Stimulated activated CD8-positive, alpha-beta memory T cell treated with anti-CD3 and anti-CD28 coated beads, Interleukin-7, amount 100 ng/mL, for 1 hour (primary cell): ENCODE measurements at regions not wholly inside any gene's neighbourhood (a gene's known extent, or its start where the extent isn't known, plus 50 kb on each side); places are given as distances from the start of the nearest gene placed in this dataset.

Experiments used
- DNase-seq, 2 donors: peaks; one replicate each; pipeline ENCODE4 v3.0.0-alpha.2; 2020; ENCODE audit warnings: low read depth in 2 of 2

DNA sequence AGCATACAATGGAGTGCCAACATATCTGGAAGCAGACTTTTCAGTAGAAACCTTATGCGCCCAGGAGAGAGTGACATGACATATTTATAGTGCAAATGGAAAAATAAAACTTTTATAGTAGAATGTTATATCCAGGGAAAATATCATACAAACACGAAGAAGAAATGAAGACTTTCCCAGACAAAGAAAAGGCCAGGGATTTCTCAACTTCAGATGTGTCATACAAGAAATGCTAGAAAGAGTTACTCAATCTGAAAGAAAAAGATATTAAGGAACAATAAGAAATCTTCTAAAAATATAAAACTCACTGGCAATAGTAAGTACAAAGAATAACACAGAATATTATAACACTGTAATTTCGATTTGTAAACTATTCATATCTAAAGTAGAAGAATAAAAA, 1269.3 kb downstream of the GRIK2 start:
- no peak for DNase-seq

DNA sequence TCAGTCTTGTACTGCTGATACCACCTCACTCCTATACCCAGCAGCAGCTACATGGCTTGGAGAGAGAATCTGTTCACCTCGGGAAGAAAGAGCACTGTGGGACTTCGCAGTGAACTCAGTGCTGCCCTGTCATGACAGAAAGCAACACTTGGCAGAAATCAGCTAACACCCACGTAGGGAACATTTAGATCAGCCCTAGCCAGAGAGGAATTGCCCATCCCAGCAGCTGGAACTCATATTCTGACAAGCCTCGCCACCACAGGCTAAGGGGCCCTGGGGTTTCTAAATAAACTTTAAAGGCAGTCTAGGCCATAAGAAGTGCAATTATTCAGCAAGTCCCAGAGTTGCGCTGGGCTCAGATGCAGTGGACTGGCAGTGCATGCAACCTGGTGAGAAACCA, 1266.8 kb downstream of the GRIK2 start:
- no peak for DNase-seq

DNA sequence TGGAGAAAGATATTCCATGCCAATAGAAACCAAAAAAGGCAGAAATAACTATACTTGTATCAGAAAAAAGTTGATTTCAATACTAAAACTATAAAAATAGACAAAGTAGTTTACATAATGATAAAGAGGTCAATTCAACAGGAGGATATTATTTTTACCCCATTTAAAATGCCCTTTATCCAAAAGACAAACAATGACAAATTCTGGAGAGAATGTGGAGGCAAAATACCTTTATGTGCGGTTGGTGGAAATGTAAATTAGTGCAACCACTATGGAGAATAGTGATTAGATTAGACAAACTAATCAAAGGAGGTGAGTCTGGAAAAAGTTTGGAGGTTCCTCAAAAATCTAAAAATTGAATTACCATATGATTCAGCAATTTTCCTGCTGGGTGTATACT, 1262.3 kb downstream of the GRIK2 start:
- DNase-seq = no peak

DNA sequence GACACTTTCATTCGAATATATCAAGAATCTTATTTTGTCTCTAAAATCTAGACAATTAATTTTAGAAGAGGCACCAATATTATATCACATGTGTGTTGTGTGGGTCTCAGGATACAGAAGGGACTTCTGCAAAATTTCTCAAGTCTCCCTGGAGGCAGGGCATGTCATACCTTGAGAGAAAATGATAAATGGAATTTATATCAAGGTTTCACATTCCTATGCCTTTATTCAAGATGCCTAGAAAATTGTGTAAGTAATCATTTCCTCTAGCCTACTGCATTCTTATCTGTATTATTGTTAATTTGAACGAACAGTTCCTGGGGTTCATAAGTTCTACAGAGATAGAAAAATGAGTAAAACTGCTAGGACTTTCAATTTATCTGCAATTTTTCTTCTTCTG, 1247.9 kb downstream of the GRIK2 start:
- no peak for DNase-seq

DNA sequence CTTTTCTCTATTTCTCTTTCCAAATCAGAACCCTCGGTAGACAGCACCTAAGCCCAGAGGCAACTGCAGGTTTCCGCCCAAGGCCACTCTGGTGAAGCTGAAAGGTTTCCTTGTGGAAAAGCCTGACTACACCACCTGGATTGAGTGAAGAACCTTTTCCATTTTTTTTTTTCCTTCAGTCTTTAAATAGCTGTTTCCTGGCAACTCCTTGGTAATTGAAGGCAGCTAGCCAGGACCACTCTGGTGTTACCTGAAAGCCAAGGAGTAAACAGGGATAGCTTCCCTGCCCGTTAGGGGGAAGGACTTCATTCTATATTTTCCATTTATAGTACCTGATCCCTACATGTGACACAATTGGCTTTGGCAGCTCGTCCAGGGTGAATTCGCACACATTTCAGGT, 1238.4 kb downstream of the GRIK2 start:
- DNase-seq = no peak

DNA sequence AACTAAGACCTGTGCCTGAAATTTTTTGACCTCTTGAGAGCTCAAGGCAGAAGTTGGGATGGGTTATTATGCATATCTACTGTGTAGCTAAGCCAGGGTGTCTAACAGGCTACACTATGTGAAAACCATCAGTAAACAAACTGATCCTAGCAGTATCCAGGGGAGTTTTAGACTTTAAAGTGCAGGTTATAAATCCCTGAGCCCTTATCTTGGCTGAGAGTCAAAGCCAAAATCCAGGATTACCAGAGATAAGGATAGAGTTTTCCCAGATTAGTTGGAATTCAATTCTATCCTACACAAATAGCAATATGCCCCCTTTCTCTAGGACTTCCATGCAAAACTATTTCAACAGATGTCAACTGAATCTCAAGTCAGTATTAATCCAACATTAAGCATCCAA, 1229.7 kb downstream of the GRIK2 start:
- DNase-seq = no peak

DNA sequence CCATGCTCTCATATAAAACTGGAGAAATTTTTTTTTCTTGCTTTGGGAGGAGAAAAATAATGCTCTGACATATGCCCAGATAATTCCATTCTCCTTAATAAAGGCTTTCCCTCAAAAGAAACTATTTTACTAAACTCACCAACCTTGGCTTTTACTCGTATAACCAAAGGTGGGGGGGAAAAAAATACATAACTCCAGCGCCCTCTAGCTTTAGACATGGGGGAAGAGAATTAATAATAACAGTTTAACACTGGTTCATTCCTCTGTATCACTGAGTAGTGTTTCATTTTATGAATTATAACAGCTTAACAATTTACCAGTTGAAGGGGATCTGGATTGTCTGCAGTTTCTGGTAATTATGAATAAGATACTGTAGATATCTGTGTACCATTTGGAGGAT, 1226.1 kb downstream of the GRIK2 start:
- no peak for DNase-seq

DNA sequence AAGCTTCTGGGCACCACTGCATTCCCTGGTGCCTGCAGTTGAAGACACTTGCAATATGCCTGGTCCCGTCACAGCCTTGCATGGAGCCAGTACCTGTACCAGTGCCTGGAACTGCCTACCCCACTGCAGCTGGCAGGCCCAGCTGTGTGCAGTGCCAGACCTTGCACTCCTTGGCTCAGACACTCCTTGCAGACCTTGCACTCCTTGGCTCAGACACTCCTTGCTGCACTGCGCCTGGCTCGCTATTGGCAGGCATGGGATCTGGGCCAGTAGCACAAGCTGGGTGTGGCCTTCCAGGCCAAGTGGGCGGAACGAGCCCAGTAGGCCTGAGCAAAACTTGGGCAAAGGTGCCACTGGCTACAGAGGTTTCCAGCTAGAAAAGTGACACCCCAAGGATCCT, 1189.1 kb downstream of the GRIK2 start:
- DNase-seq = no peak

DNA sequence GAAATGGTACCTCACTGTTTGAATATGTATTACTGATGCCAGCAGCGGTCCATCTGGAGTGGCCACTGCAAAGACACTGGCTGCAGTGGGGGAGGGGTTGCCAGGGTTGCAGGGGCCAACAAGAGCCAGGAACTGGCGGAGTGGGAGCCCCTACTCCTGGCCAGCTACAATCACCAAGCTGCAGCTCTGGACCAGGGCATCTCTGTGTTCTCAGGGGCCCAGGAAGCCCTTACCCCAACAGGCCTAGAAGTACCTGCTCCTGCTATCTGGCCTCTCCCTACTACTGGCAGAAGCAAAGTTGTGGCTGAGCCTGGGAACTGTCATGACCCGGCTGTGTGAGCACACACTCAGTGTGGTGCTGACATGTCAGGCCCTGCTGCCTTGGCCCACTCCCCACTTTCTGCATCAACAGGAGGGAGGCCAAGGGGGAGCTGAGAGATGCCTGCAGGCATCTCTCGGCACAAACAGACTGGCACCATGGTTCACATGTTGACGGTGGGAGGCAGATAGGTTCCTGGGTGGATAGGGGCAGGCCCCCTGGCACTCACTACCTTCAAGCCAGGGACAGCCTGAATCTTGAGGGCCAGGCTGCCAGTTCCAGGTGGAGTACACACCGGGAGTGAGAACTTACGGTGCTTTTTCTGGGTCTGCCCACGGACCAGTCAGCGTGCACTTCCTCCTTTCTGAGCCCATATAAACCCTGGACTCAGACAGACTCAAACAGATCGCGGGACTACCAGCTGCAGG, 1188.0 kb downstream of the GRIK2 start:
- no peak for DNase-seq

DNA sequence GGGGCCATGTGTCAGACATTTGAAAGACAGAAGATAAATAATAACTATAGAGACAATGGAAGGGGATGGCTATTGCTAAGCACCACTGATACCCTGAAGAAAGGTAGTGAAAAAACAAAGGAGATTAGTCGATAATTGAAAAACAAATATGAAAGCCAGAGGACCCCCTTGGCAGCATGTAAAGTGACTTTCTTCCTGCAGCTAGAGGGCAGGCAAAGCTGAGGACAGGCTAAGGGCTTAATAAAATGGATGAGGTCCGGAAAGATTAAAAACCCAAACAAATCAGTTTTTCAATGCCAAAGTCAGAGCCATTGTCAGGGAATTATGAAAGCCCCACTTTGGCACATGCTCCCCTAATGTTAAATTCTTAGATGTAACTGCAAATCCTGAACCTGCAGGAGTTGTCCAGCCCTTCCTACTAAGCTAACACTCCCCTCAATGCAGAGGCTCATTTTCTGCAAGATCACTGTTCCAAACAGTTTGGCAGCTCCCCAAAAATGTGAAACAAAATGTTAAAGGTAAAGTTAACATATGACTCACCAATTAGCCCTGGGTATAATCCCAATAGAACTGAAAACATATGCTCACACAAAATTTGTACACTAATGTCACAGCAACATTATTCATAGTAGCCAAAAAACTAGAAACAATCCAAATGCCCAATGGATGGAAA, 1177.9 kb downstream of the GRIK2 start:
- no peak for DNase-seq

DNA sequence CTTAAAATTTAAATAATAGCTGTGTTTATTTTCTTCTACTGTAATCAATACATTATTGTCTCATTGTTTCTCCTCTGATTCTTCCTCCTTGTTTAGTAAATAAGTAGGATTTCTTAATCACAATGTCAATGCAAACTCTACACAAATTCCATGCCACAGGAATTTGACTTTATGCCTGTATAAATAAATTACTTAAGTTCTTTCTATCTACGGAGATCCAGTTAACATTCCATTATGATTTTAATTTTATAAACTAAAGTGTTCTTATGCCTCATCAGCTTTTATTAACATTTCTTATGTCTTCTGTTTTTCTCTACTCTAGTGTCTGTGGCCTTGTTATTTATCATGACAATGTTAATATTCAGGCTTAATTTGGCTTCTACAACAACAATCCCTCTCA, 1169.2 kb downstream of the GRIK2 start:
- no peak for DNase-seq

DNA sequence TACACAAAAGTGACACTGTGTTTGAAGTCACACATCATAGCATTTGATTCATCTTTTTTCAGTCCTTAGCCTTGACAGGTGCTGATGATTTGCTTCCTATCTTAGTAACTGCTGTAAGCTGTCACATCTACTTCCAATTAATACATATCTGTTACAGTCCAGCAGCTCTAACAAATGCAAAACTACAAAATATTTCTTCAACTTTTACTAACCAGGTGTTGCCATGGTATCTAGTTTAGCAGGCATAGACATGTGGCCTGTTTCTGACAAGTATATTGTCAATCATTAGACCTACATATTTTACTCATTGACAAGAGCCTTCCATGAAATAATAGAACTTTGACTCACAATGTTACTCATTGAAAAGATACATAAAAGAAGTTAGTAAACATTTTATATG, 1159.7 kb downstream of the GRIK2 start:
- DNase-seq = no peak

DNA sequence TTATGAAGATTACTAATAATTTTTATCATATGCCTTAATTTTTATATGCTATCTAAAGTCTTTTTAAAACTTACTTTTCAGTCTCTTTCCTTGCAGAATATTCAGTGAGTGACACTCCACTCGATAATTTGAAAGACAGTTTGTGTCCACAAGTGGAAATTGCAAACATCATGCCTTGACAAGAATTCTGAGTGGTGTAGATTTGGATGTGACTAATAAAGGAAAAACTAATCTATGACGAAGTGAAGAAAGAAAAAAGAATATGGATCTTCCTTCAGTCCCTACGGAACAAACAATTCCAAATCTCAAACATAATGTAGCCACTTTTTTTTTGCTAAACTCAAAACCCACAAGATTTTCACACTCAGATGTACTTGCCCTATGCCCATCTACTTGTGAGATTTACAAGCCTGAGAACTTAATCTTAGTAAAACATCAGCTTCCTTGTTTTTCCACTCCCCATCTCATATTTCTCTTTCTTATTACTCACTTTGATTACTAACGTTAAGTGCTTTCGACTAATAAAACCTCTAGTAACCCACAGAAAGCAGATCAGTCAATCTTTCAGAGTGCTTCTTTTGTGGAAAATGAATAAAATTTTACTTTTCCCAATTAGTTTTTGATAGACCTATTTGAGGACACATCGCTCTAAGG, 1155.8 kb downstream of the GRIK2 start:
- DNase-seq = no peak

DNA sequence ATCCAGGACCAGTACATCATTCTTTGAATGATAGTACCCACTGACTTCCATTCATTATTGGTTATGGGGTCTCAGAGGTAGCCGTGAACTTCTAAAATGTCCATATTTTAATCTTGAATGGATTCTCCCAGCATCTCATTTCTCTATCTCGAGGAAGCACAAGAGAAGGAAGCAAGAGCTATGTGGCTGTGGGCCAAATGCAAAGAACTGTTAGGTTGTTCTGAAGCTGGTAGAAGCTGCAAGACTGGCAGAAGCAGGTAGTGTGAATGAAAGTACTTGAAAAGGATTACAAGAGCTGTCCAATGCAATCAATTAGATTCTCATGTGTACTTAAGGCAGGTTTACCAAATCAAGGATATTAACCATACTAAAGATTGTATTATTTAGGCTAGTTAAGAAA, 1131.8 kb downstream of the GRIK2 start:
- no peak for DNase-seq

DNA sequence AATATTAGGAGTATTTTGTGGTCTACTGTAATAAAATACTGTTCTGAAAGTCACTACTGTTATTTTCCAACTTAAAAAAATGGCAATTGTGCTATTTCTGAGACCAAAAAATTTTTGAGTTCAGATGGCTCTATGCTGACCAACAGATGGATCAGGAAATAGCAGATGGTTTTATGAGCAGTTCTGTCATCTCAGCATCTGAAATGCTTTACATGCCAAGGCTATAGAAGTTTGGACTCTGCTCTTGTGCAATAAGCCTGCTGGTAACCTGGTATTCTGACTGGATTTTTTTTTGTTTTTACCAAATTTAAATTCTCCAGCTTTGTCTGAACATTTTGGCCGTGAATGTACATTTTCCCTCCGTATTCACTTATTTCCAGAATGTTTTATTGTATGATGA, 1127.5 kb downstream of the GRIK2 start:
- no peak for DNase-seq

DNA sequence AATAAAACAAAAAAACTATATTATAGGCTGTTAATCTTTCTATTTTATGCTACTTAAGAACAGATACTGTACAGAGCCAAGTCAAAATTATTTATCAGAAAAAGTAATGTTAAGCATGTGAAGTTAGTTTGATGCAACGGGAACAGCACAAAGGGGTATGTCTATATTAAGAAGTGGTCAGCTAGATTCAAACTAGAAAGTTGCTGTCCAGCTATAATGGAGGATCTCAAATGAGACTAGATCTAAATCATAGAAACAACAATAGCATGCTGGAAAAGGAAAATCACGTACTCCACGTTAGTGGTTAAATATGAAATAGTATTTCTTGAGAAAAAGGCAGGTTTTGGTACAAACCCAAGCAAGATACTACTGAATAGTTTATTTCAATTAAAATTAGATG, 1124.0 kb downstream of the GRIK2 start:
- no peak for DNase-seq

DNA sequence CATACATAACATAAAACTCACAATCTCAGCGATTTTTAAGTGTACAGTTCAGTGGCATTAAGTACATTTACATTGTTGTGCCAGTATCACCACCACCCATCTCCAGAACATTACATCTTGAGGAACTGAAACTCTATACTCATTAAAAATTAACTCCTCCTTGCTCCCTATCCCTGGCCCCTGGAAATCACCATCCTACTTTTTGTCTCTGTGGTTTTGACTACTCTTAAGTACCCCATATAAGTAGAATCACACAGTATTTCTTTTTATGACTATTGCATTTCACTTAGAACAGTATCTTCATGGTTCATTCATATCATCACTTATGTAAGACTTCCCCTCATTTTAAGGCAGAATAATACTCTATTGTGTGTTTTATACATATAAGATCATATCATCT, 1108.1 kb downstream of the GRIK2 start:
- DNase-seq = no peak

DNA sequence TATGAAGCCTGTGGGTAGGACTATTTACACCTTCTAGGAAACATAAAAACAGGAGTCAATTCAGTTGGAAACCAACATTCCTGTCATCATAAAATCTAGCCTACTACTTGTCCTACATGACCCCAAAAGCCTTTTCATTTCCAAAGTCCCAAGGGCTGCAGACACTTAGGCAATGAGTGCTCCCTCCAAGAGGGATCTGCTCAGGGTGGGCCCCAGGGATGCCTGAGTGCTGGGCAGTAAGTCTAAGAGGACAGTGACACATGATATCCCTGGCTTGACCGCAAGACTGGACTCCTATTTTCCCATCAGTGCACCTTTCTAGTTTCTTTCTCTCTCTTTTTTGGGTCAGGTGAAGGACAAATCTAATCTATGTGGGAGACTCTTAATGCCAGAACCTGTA, 1101.3 kb downstream of the GRIK2 start:
- DNase-seq = no peak

DNA sequence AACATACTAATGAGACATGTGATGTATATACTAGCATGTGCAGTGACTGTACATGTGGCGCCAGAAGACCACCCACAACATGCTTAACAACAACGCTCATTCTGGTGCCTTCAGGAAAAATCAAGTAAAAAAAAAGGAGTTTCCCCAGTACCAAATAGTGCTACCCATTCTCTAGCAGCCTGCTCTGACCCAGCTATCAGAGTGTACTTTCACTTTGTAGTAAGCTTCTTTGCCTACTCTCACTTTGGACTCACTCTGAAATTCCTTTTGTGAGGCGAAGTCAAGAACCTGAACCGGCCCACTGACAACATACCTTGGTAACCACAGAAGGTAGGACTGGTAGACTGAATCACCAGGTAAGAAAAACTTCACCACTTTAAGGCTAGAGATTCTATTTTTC, 1100.0 kb downstream of the GRIK2 start:
- no peak for DNase-seq

DNA sequence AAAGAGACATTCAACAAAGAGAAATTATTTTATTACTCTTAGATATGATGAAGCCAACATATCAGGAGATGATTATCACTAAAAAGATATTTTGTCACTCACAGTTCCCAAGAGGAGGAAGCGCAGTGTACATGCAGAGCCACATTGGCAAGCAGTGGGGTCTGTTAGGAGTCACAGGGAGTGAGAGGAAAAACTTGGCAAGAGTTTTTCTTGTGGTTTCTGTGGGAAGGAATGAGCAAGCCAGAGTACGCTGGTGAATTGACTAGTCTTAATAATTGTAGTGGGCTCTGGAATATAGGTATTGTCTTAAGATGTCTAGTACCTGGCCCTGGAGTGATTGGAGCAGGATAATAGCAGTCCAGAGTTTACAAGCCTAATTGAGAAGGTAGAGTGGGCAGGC, 1095.2 kb downstream of the GRIK2 start:
- DNase-seq = no peak

DNA sequence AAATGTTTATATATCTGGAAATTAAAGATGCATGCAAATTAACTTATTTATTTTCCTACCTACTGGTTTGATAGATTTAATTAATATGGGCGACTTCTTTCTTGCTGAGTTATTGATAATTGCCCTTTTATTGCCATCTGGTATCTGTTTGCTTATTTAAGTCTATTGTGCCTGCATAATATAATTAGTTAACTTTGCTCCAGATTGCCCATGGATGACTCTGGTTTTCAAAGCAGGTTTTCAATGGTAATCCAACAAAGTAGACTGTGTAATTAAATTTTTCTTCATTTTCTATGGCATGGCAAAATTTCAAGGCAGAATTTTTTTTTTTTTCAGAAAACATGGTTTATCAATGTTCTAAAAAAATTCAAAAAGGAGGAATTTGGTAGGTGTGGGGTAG, 1092.0 kb downstream of the GRIK2 start:
- DNase-seq = no peak

DNA sequence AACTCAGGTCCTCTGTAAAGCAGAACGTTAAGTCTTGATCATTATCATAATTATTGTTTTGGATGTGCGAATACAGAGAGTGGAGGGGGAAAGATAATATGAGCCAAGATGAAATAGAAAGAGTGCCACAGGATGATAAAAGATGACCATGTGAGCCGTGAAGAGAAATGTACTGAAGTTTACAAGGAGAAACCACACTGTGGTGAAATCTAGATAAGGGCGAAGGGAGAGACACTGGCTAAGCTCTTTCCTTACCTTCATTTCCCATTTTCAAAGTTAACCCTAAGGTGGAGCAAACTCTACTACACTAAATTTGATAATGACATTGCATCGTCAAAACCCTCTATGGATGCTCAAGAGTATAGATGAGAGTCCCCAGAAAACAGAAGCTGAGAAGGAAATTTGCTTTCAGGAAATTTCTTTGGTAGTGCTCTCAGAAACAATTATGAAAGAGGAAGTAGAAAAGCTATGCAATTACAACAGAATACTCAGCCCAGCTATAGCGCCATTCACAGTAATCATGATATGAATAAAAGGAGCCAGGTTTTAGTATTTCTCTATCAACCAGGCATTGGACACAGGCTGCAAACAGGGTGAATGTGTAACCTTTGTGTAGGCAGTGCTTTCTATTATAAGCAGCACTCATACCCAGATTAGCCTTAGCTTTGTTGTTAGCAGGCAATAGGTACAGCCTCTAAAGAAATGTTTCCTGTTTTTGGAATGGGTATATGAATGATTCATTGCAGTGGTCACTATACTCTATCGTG, 1080.7 kb downstream of the GRIK2 start:
- DNase-seq = no peak

DNA sequence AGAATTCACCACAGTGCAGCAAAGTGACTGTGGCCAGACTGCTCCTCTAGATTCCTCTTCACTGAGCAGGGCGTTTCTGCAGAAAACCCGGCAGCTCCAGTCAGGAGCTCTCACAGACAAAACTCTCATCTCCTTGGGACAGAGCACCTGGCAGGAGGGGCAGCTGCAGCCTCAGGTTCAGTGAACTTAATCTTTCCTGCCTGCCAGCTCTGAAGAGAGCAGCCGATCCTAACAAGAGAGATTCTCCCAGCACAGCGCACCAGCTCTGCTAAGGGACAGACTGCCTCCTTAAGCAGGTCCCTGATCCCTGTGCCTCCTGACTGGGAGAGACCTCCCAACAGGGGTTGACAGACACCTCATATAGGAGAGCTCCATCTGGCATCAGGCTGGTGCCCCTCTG, 1065.5 kb downstream of the GRIK2 start:
- DNase-seq = no peak
